ENCODE measurements at regions not wholly inside any gene's neighbourhood (a gene's known extent, or its start where the extent isn't known, plus 50 kb on each side); places are given as distances from the start of the nearest gene placed in this dataset.

DNA sequence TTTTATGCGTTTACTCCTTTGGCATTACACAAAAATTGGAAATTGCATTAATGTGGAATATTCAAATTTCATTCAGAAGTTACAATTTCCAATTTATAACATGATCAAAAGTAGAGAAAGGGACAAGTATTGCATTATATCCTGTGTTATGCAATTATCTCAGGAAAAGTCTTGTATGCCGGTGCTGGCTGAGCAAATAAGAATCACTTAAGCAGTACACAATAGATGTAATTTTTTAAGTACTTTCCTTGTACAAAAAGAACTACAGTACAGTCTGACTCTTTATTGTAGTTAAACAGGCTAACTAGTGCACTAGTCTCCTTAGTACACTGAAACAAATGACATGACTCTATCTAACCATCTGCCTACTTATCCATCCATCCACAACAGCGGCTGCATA, 493.2 kb upstream of the KCNMB2 start:
- TF ChIP-seq RNF2 (IDR thresholded peaks at IDR 0.05; ENCODE audit: borderline replicate concordance, low read depth, low read length, missing control alignments, poor library complexity, severe bottlenecking), result no peak
- no peak for TF ChIP-seq POLR2AphosphoS5 (IDR thresholded peaks at IDR 0.05; ENCODE audit: low read depth, low read length)
- TF ChIP-seq, protein P1, sequence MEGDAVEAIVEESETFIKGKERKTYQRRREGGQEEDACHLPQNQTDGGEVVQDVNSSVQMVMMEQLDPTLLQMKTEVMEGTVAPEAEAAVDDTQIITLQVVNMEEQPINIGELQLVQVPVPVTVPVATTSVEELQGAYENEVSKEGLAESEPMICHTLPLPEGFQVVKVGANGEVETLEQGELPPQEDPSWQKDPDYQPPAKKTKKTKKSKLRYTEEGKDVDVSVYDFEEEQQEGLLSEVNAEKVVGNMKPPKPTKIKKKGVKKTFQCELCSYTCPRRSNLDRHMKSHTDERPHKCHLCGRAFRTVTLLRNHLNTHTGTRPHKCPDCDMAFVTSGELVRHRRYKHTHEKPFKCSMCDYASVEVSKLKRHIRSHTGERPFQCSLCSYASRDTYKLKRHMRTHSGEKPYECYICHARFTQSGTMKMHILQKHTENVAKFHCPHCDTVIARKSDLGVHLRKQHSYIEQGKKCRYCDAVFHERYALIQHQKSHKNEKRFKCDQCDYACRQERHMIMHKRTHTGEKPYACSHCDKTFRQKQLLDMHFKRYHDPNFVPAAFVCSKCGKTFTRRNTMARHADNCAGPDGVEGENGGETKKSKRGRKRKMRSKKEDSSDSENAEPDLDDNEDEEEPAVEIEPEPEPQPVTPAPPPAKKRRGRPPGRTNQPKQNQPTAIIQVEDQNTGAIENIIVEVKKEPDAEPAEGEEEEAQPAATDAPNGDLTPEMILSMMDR (IDR thresholded peaks at IDR 0.05; ENCODE audit: control extremely low read depth in 1 of 3, insufficient read depth in 1 of 3, low read depth in 1 of 3, low read length in 3 of 3), result no peak
- no peak for TF ChIP-seq ZNF274 (IDR thresholded peaks at IDR 0.05; ENCODE audit: borderline replicate concordance, extremely low read depth, low read length)
- no peak for TF ChIP-seq POLR2A (IDR thresholded peaks at IDR 0.05; ENCODE audit: control extremely low read depth in 1 of 2, low read depth in 2 of 2, low read length in 2 of 2)
- no peak for TF ChIP-seq SIN3A (conservative IDR thresholded peaks at IDR 0.05 in 1 of 2, IDR thresholded peaks at IDR 0.05 in 1 of 2; ENCODE audit: low read depth in 1 of 2, low read length in 2 of 2)
- no peak for TF ChIP-seq EZH2 (IDR thresholded peaks at IDR 0.05; ENCODE audit: low read depth, low read length, severe bottlenecking)
- no peak for TF ChIP-seq TEAD4 (IDR thresholded peaks at IDR 0.05; ENCODE audit: low read depth, low read length)
- no peak for TF ChIP-seq HDAC2 (IDR thresholded peaks at IDR 0.05; ENCODE audit: borderline replicate concordance in 1 of 2, low read depth in 2 of 2, low read length in 2 of 2)
- no peak for TF ChIP-seq SIX5 (IDR thresholded peaks at IDR 0.05; ENCODE audit: low read depth, low read length)
- no peak for TF ChIP-seq EP300 (IDR thresholded peaks at IDR 0.05; ENCODE audit: borderline replicate concordance in 1 of 2, low read depth in 2 of 2, low read length in 2 of 2)
